HL-60/S4 treated with retinoic acid at 250 ng/mL for 4 days and 3 days (cell line): ENCODE measurements at regions not wholly inside any gene's neighbourhood (a gene's known extent, or its start where the extent isn't known, plus 50 kb on each side); places are given as distances from the start of the nearest gene placed in this dataset.
"Not testable (repeated sequence)": the region's sequence is repeated elsewhere in the genome, so short reads cannot be mapped to it uniquely, and the experiment has no call there.

ENCODE experiments used
- in situ Hi-C: fragments of 300-500 bp; cut with MboI; formaldehyde crosslinking; loops from 2 replicates; pipeline ENCODE4 v1.7.0; 2022; ENCODE audit warnings: low sequenced_read_pairs

GRCh38 chr10:107984581-107984980, 820.1 kb upstream of the SORCS1 start:
- in situ Hi-C loops = no loop called here

- in situ Hi-C loops = no loop called here
Observed at GRCh38 chr10:107984149-107984548, 819.6 kb upstream of the SORCS1 start.

- in situ Hi-C loops = no loop called here
Observed at GRCh38 chr10:107978455-107978854, 813.9 kb upstream of the SORCS1 start.

- in situ Hi-C loops = no loop called here
Observed at GRCh38 chr10:107971973-107972372, 807.5 kb upstream of the SORCS1 start.

GRCh38 chr10:107971411-107971810, 806.9 kb upstream of the SORCS1 start:
- in situ Hi-C loops = no loop called here

GRCh38 chr10:107970512-107970911, 806.0 kb upstream of the SORCS1 start:
- in situ Hi-C loops = no loop called here

- in situ Hi-C loops = no loop called here
Observed at GRCh38 chr10:107969936-107970335, 805.4 kb upstream of the SORCS1 start.

GRCh38 chr10:107966826-107967225, 802.3 kb upstream of the SORCS1 start:
- in situ Hi-C loops = no loop called here

GRCh38 chr10:107952649-107953556, 788.4 kb upstream of the SORCS1 start:
- in situ Hi-C loops = no loop called here

- in situ Hi-C loops = not testable (repeated sequence)
Observed at GRCh38 chr10:107950411-107951062, 786.0 kb upstream of the SORCS1 start.

GRCh38 chr10:107942826-107943225, 778.3 kb upstream of the SORCS1 start:
- in situ Hi-C loops = no loop called here

GRCh38 chr10:107933076-107933475, 768.6 kb upstream of the SORCS1 start:
- in situ Hi-C loops = no loop called here

- in situ Hi-C loops = no loop called here
Observed at GRCh38 chr10:107931808-107932207, 767.3 kb upstream of the SORCS1 start.

- in situ Hi-C loops = no loop called here
Observed at GRCh38 chr10:107930037-107930436, 765.5 kb upstream of the SORCS1 start.

GRCh38 chr10:107924458-107924857, 760.0 kb upstream of the SORCS1 start:
- in situ Hi-C loops = no loop called here

GRCh38 chr10:107919626-107920235, 755.2 kb upstream of the SORCS1 start:
- in situ Hi-C loops = no loop called here

- in situ Hi-C loops = no loop called here
Observed at GRCh38 chr10:107918171-107918570, 753.7 kb upstream of the SORCS1 start.

GRCh38 chr10:107915215-107915610, 750.7 kb upstream of the SORCS1 start:
- in situ Hi-C loops = no loop called here

- in situ Hi-C loops = no loop called here
Observed at GRCh38 chr10:107914450-107915214, 750.1 kb upstream of the SORCS1 start.

GRCh38 chr10:107913317-107914294, 749.1 kb upstream of the SORCS1 start:
- in situ Hi-C loops = no loop called here
